Activated B cell treated with CpG ODN at 0.5 μM for 24 hours (primary cell): ENCODE measurements at regions not wholly inside any gene's neighbourhood (a gene's known extent, or its start where the extent isn't known, plus 50 kb on each side); places are given as distances from the start of the nearest gene placed in this dataset.
"Not testable (repeated sequence)": the region's sequence is repeated elsewhere in the genome, so short reads cannot be mapped to it uniquely, and the experiment has no call there.

Source experiments
- ATAC-seq: fragments of 200-7000 bp; cut with Tn5 transposase; one replicate; pipeline ENCODE4 v1.10.0; 2021; ENCODE audit warnings: low read depth, mild to moderate bottlenecking, moderate library complexity
- CTCF ChIA-PET: fragments of 350-600 bp; sonication (Branson Sonifier 250); formaldehyde crosslinking; loops from one replicate; lab custom pipeline; 2021; ENCODE audit warnings: antibody characterized with exemption; lab: Charles Lee
- POLR2A ChIA-PET: fragments of 350-600 bp; sonication (Branson Sonifier 250); formaldehyde crosslinking; loops from one replicate; lab custom pipeline; 2021; ENCODE audit warnings: antibody characterized with exemption; lab: Charles Lee
- DNase-seq: peaks from one replicate; pipeline ENCODE4 v3.0.0; 2022
- H3K27ac Mint-ChIP-seq: one replicate; pipeline ENCODE4 v1.8.0; 2020; ENCODE audit warnings: mixed read lengths
- H3K27me3 Mint-ChIP-seq: one replicate; pipeline ENCODE4 v1.8.0; 2021; ENCODE audit warnings: mixed read lengths
- H3K36me3 Mint-ChIP-seq: one replicate; pipeline ENCODE4 v1.8.0; 2021; ENCODE audit warnings: low read depth, mixed read lengths
- H3K4me1 Mint-ChIP-seq: one replicate; pipeline ENCODE4 v1.8.0; 2021; ENCODE audit warnings: mixed read lengths
- H3K4me3 Mint-ChIP-seq: one replicate; pipeline ENCODE4 v1.8.0; 2020; ENCODE audit warnings: mild to moderate bottlenecking, mixed read lengths
- H3K9me3 Mint-ChIP-seq: one replicate; pipeline ENCODE4 v1.8.0; 2020; ENCODE audit warnings: mixed read lengths
- intact Hi-C: fragments of 100-400 bp; cut with micrococcal nuclease; formaldehyde crosslinking; loops from one replicate; pipeline ENCODE4 v1.15.1; 2024
- TF ChIP-seq, protein P1 (sequence below): fragments of 200-600 bp; IDR thresholded peaks from one replicate; pipeline ENCODE4 v1.8.0; 2022; ENCODE audit warnings: antibody characterized with exemption, mild to moderate bottlenecking

DNA sequence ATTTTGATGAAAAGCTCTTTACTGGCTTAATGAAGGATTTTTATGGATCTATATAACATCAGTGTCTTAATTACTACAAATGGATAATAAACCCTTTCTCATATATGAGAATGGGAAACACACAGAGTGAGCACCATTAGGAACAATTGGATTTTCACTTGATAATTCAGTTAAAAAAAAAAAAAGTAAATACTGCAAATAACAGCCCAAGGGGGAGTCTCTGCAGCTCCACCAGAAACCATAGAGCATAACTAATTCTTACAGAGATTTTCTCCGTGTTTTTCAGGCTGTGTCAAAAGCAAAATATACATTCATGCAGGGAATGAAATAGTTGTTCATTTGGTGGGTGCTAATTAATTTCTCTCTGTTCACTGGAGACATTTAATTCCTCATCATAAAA, 125.3 kb downstream of the EBLN2 start:
- ChIA-PET POLR2A (no interaction called here), CTCF (no interaction called here)
- Mint-ChIP-seq H3K36me3 (no peaks in the 10 kb centered on the region), H3K4me1 (no peaks in the 10 kb centered on the region), H3K27ac (no peak overlapping the region), H3K27me3 (peaks cover 9% of the 10 kb centered on the region), H3K4me3 (no peak overlapping the region), H3K9me3 (no peaks in the 10 kb centered on the region)
- TF ChIP-seq, protein P1, sequence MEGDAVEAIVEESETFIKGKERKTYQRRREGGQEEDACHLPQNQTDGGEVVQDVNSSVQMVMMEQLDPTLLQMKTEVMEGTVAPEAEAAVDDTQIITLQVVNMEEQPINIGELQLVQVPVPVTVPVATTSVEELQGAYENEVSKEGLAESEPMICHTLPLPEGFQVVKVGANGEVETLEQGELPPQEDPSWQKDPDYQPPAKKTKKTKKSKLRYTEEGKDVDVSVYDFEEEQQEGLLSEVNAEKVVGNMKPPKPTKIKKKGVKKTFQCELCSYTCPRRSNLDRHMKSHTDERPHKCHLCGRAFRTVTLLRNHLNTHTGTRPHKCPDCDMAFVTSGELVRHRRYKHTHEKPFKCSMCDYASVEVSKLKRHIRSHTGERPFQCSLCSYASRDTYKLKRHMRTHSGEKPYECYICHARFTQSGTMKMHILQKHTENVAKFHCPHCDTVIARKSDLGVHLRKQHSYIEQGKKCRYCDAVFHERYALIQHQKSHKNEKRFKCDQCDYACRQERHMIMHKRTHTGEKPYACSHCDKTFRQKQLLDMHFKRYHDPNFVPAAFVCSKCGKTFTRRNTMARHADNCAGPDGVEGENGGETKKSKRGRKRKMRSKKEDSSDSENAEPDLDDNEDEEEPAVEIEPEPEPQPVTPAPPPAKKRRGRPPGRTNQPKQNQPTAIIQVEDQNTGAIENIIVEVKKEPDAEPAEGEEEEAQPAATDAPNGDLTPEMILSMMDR = no peak
- intact Hi-C loops = no loop called here
- ATAC-seq = no peak
- no peak for DNase-seq

DNA sequence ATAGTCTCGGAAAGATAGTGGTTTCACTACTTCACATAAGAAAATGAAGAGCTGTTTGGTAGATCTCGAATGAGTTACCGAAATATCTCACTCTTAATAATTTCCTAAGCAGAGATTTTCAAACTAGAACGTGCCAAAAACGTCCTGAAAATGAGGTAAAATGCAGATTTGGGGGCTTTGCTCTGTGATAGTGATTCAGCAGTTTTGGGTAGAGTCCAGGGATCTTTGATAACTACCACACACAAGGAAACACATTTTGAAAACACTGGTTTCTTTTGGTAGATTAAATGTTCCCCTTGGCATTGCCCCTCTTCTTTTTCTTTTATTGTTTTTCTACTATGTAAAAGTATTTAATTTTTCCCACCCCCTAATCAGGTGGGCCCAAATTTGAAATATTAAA, 125.9 kb downstream of the EBLN2 start:
- H3K4me3 Mint-ChIP-seq = no peak overlapping the region
- DNase-seq = no peak
- H3K9me3 Mint-ChIP-seq = no peaks in the 10 kb centered on the region
- H3K4me1 Mint-ChIP-seq = no peaks in the 10 kb centered on the region
- no peak overlapping the region for H3K27ac Mint-ChIP-seq
- TF ChIP-seq, protein P1 = no peak
- intact Hi-C loops = no loop called here
- peaks cover 9% of the 10 kb centered on the region for H3K27me3 Mint-ChIP-seq
- ATAC-seq = no peak
- no peaks in the 10 kb centered on the region for H3K36me3 Mint-ChIP-seq
- CTCF ChIA-PET = no interaction called here
- POLR2A ChIA-PET = no interaction called here

- Mint-ChIP-seq H3K27me3 (peaks cover 7% of the 10 kb centered on the region), H3K27ac (no peak overlapping the region), H3K36me3 (no peaks in the 10 kb centered on the region), H3K4me3 (no peak overlapping the region), H3K4me1 (no peaks in the 10 kb centered on the region), H3K9me3 (no peaks in the 10 kb centered on the region)
- ChIA-PET CTCF (no interaction called here), POLR2A (no interaction called here)
- TF ChIP-seq, protein P1 = no peak
- intact Hi-C loops = no loop called here
- no peak for ATAC-seq
- no peak for DNase-seq
Observed at GRCh38 chr3:73188707-73189106, 127.2 kb downstream of the EBLN2 start.

GRCh38 chr3:73192036-73192738, 130.7 kb downstream of the EBLN2 start:
- H3K4me1 Mint-ChIP-seq = no peaks in the 10 kb centered on the region
- intact Hi-C loops = loop anchor here (1.0 kb wide), 1 partner anchor 310 kb away; no protein-coding TSS in a partner anchor
- H3K4me3 Mint-ChIP-seq = no peak overlapping the region
- ChIA-PET CTCF (interaction anchor here (1.3 kb wide), 1 partner anchor 91 kb away, joined by 3 read pairs; no protein-coding TSS in a partner anchor), POLR2A (no interaction called here)
- no peaks in the 10 kb centered on the region for H3K27me3 Mint-ChIP-seq
- TF ChIP-seq, protein P1 = no peak
- H3K36me3 Mint-ChIP-seq = no peaks in the 10 kb centered on the region
- no peak overlapping the region for H3K27ac Mint-ChIP-seq
- DNase-seq (no peak), ATAC-seq (no peak)
- H3K9me3 Mint-ChIP-seq = peaks cover 3% of the 10 kb centered on the region

DNA sequence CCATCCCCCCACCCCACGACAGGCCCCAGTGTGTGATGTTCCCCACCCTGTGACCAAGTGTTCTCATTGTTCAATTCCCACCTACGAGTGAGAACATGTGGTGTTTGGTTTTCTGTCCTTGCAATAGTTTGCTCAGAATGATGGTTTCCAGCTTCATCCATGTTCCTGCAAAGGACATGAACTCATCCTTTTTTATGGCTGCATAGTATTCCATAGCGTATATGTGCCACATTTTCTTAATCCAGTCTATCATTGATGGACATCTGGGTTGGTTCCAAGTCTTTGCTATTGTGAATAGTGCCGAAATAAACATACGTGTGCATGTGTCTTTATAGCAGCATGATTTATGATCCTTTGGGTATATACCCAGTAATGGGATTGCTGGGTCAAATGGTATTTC, 132.5 kb downstream of the EBLN2 start:
- H3K36me3 Mint-ChIP-seq, H3K4me1 Mint-ChIP-seq, POLR2A ChIA-PET, H3K27me3 Mint-ChIP-seq, ATAC-seq, H3K9me3 Mint-ChIP-seq, CTCF ChIA-PET, H3K27ac Mint-ChIP-seq, DNase-seq, intact Hi-C loops, H3K4me3 Mint-ChIP-seq: not testable (repeated sequence)
